IPS-NIHi7 (cell line): ENCODE measurements at regions not wholly inside any gene's neighbourhood (a gene's known extent, or its start where the extent isn't known, plus 50 kb on each side); places are given as distances from the start of the nearest gene placed in this dataset.

Source experiments
- DNase-seq: peaks from one replicate; pipeline ENCODE4 v3.0.0; 2012; ENCODE audit warnings: mixed read lengths; ENCODE audit errors: extremely low spot score

DNA sequence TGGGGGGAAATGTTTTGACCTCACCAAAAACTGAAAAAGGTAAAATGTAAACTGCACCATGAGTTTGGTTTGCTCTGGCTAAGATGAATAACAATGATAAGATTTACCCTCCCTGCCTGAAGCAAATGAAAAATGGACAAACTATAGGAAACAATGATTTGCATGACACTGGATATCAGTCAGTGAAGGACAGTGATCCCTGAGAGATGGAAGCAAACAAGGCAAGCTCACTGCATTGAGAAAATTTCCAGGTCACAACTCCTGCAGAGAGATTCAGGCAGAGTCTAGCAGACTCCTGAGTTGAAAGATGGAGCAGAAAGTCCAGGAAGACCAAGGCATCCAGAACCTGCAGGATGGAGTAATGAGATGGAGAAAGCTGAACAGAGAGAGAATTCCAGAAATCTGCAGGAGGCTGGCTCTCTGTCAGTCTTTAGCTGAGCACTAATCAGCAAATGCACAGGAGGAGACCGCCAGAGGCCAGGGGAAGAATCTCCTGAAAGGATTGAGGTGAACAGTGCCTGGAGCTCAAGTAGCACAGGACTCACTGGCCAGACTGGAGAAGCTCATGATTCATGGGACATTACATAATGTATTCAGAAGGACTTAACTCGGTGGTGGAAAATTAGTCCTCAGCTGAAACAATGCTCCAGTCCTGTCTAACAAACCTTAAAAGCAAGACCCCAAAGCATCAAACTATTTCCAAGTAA lies 51.2 kb upstream of the PALS2 start:
- peak; percentile 22 for DNase-seq
